Gastroesophageal sphincter (tissue), 2 donors: ENCODE measurements at regions not wholly inside any gene's neighbourhood (a gene's known extent, or its start where the extent isn't known, plus 50 kb on each side); places are given as distances from the start of the nearest gene placed in this dataset.
"Not testable (repeated sequence)": the region's sequence is repeated elsewhere in the genome, so short reads cannot be mapped to it uniquely, and the experiment has no call there.

Experiments used
- EP300 ChIP-seq: sonication (generic); formaldehyde crosslinking; IDR thresholded peaks from one replicate; pipeline ENCODE4 v1.6.1; 2017; ENCODE audit warnings: antibody characterized with exemption, mild to moderate bottlenecking
- POLR2AphosphoS5 ChIP-seq: sonication (generic); formaldehyde crosslinking; IDR thresholded peaks from one replicate; pipeline ENCODE4 v1.6.1; 2017; ENCODE audit warnings: antibody characterized with exemption

GRCh38 chr15:20124668-20125067 lies 416.9 kb downstream of the GOLGA6L6 start:
- not testable (repeated sequence) for TF ChIP-seq EP300, POLR2AphosphoS5
